GM21526 (cell line): ENCODE measurements at regions not wholly inside any gene's neighbourhood (a gene's known extent, or its start where the extent isn't known, plus 50 kb on each side); places are given as distances from the start of the nearest gene placed in this dataset.
"Not testable (repeated sequence)": the region's sequence is repeated elsewhere in the genome, so short reads cannot be mapped to it uniquely, and the experiment has no call there.

Source experiments
- ATAC-seq: cut with Tn5 transposase; IDR thresholded peaks from one replicate; pipeline ENCODE4 v1.9.1; 2021; ENCODE audit warnings: moderate library complexity; ENCODE audit not compliant: unreplicated experiment, low FRiP score

DNA sequence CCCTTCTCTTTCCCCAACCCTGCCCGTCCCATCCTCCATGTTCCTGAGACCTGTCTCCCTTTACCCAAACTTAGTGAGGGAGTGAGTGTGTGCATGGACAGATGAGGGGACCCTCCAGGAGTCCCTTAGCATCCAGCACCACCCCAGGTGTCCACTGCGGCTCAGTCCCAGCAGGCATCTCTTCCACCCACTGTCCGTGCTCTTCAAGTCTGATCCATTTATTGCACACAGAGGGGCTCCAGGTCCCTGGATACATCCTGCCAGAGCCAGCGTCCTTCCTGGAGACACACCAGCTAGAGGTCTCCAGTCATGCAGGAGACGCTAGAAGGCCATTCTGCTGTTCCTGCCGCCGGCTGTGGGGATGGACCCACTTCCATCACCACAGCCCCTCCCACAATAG, 239.2 kb downstream of the ADGRD1 start:
- no peak for ATAC-seq

DNA sequence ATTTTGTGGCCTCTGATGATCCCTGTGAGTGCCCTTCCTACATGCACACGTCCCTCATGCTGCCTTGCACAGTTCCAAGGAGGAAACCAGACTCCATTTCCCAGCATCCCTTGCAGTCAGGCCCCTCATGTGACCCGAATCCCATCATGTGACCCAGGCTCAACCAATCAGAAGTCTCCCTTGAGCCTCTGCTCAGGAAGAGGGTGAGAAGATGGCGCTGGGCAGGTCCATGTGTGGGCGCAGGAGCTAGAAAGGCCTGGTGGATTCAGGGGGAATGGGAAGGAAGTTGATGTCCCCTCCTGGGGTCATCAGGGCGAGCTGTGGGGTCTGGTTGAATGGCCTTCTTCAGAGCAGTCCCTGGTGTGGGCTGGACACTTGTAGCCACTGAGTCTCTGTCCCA, 240.5 kb downstream of the ADGRD1 start:
- no peak for ATAC-seq

DNA sequence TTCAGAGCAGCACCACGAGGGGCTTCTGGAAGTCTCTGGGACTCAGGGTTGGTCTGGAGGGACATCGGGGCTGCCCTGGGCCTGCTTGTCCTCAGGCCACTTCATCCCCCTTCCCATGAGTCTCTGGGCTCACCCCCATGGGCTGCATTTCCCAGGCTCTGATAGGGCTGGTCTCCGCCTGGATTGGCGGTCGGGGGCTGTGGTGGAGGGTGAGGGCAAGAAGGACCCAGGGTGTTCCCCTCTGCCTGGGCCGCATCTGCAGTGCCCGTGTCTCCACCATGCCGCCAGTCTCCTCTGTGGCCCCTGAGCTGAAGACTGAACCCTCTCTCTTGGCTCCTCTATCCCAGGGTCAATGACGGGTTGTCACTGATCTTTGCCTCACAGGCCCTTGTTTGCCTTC, 242.1 kb downstream of the ADGRD1 start:
- no peak for ATAC-seq

DNA sequence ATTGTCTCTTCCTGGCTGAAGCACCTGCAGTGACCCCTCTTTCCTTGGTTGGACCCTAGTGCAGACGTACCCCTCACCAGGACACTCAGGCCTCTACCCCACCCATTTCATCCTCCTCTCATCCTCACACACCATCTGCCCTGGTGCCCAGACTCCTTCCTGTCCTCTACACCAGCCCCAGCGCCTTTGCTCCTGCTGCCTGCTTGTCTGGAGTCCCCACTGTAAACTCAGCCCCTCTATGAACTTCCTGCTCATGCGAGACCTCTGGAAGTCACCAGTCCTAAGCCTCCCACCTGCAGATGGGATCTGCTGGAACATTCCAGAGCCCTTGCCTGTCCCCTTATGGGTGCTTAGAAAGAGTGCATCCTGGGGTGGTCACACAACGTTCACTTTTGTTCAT, 242.5 kb downstream of the ADGRD1 start:
- ATAC-seq: no peak

DNA sequence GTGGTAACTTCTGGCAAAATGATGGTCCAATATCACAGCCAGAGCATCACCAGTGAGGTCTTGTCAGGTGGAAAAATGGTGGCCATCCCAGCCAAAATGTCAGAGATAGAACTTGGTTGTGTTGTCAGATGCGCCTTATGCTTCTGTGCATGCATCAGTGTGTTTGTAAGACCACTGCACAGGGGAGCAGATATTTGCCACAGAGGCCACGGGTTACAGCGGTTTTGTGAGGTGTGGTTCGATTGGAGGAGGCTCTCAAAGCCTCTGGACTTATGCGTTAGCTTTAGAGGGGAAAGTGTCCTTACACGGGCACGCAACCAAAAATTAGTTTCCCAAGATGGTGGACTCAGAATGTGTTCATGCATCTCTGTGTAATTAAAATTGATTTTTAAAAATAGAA, 243.8 kb downstream of the ADGRD1 start:
- ATAC-seq: no peak

DNA sequence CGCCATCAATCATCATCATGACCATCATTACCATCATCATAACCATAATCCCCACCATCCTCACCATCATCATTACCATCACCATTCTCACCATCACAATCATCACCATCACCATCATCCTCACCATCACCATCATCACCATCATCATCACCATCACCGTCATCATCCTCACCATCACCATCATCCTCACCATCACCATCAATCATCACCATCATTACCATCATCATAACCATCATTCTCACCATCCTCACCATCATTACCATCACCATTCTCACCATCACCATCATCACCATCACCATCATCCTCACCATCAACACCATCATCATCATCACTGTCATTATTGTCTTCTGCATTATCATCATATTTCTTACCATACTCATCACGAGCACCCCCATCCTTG, 245.5 kb downstream of the ADGRD1 start:
- ATAC-seq: no peak

DNA sequence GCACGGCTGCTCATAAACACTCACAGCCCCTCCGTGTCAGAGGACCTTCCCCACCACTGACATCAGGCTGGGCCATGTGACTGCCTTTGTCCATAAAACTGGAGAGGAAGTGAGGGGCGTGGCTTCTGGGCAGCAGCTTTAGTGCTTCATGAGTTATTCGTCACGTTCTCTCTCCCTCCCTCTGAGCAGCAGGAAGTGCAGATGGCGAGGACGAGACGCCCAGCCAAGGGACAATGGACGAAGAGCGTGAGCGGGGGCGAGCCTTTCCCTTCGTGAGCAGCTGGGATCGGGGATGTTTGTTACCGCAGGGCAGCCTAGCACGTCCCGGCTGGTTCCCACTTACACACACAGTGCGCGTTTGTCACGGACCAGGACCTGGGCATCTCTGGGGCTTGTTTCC, 248.2 kb downstream of the ADGRD1 start:
- not testable (repeated sequence) for ATAC-seq

DNA sequence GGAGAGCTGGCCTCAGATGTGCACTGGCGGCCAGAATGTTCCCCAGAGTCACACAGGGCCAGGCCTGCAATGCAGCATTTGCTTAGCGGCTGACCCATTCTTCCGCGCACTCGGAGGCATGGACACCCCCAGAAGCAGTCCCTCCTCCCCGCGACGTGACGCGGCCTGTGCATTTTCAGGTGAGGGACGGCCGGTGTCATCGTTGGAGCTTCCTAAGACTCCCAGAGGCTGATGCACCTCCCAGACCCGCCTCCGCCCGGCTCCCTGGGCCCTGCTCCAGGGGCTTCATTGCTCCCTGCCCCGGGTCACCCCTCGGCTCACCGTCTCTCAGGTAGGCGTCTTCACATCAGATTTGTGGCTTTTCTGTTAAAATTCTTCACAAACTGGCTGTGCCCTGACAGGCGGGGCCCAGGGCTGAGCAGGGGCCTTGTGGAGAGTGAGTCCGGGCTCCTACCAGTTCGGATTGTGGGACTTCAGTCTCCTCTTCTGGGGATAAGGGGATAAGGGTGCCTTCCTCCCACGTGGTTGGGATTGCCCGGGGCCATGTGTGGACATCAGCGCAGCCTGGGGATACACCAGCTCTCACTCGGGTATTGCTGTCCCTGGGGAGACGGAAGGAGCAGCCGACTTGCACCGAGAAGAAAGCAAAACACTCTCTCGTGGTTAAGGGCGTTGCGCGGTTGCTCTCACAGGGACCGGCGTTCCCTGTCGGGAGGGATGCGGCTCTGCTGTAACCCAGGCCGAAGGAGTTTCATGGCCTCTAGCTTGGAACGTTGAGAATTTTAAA, 249.1 kb downstream of the ADGRD1 start:
- ATAC-seq: no peak

DNA sequence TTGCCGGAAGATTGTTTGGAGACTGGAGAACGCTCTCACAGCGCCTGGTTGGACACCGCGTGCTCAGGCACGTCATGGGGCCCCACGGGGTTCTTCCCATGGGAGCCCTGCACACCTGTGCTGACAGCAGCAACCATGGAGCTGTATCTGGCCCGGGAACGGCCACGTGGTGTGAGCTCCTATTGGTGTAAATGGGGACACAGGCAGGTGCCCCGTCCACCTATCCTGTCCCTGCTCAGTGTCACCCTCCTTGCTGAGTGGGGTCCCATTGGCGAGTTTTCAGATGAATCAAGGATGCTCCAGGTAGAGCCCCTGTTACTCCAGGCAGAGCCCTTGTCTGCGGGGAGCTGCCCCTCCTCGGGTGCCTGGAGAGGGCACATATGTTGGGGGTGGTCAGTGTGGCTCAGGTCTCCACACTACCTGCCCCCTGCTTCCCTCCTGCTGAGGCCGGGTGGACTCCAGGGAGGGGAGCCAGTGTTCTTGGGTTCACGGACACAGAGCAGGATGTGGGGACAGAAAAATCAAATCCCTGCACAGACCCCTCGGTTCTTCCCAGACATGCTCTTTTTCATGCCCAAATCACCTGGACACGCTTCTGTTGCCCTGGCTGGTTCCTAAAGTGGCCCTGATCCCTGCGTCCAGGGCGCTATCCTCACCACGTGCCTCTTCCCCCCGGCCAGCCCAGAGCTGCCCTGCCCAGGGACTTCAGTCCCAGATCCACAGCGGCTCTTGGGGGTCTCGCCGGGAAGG, 250.1 kb downstream of the ADGRD1 start:
- no peak for ATAC-seq

DNA sequence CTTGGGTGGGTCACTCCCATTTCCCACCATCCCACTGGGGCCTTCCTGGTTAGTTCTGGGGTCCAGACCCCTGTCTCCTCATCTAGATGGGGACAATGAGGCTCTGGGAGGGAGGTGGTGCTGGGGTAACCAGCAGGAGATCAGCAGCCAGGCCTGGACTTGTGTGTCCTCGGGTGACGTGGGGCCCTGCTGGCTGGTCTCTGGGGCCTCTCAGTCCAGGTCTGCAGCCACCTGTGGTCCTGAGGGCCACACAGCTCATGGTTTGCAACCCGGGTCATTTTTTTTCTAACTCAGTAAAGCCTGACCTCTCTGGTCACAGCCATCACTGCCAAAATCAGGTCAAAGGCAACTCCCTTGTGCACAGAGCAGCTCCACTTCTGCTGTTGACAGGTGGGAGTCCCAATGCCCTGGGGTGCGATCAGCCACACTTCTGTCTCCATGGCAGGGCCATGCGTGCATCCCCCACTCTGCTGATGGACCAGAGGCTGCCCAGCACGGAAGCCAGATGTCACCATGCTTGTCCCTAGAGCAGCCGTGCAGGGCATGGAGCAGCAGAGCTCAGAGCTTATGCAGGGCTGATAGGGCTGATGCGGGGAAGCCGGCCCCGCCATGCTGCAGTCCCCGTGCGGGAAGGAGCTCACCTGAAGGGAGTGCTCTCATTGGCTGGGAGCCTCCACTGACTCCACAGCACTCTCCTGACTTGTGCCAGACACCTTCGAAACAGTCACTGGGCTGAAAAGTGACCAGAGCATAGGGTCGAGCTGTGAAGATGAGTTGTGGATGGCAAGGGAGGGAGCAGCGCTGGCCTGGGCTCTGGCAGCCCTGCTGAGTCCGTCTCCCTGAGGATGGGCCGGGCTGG, 250.9 kb downstream of the ADGRD1 start:
- ATAC-seq: no peak

DNA sequence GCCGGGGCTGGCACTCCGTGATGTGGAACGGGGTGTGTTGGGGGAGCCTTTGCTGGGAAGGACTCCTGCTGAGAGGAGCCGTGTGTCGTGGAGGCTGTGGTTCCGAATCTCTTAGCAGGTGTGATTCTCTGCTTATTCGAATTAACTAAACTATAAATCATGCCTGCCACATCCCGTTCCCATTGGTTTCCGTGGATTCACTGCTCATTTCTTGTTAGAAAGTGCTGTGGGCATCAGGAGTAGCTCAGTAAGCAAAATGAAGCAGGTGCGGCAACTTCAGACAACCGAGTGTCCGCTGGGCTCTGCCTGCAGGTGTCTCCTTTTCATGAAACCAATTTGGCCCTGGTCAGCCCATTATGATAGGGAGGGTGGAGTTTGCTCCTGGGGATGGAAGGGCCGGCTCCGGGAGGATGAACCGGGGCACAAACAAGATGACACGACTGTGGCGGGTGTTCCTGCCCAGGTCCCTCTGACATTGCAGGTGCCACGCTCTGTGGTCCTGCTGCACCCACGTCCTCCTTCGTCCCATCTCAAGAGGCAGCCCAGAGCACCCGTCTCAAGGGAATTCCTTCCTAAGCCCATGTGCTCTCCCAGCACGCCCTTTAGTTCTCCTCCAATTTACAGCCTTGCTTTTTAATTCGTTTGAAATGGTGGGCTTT, 251.7 kb downstream of the ADGRD1 start:
- not testable (repeated sequence) for ATAC-seq

DNA sequence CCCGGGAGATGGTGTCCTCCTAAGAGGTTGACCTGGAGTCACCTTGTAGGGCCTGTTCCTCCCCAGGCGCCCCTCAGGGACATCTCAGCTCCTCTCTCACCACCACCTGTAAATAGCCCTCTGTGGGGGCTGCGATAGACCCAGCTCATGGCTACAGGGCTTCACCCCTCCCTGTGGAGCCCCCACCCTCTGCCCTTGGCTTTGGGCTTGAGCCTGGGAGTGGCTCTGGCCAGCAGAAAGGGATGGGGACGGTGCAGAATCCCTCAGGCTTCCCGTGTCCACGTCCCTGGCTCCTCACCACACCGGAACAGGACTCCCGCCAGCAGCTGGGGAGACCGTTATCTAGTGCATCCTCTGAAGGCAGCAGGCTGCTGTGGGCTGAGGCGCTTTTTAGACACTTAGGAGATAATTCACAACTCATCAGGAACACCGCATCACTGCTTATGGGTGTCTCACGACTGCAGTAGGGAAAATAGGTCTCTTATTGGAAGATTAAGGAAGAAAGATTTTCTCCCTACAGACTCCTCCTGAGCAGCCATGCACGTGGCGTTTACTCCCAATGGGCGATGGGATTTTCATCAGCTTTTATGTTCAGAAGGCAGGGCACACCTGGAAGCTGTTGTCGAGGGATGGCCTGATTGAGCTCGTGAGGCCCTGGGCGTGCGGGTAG, 253.1 kb downstream of the ADGRD1 start:
- not testable (repeated sequence) for ATAC-seq

DNA sequence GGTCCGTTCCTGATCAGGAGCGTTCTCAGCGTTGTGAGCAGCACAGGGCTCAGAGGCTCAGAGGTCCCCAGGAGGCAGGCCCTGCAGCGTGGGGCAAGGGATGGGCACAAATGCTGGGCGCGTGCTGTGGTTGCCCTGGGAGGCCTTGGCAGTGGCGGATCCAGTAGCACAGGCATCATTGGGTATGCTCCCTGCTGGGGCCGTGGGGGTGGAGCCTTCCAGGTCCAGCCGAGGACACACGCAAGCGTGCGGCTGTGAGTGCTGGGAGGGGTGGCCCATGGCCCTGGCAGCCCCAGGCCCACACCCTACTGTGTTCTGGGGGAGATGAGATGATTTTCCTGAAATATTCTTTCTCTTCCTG, 253.6 kb downstream of the ADGRD1 start:
- not testable (repeated sequence) for ATAC-seq

DNA sequence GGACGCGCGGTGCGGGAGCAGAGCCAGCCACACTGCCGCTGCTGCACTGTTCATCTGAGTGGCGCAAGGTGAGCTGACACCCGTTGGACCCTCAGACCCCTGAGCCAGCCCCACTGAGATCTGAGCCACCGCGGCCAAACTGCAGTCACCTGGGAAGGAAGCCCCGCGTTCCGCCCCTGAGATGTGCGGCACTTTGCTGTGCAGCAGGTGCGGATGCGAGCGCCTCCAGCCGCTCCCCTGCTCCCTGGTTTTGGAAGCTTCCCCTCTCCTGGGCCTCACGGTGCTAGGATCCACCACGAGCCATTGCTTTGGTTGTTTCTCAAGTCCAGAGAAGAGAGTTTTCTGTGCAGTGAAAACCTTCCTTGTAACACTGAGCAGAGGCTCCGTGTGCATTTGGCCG, 254.1 kb downstream of the ADGRD1 start:
- ATAC-seq: not testable (repeated sequence)

DNA sequence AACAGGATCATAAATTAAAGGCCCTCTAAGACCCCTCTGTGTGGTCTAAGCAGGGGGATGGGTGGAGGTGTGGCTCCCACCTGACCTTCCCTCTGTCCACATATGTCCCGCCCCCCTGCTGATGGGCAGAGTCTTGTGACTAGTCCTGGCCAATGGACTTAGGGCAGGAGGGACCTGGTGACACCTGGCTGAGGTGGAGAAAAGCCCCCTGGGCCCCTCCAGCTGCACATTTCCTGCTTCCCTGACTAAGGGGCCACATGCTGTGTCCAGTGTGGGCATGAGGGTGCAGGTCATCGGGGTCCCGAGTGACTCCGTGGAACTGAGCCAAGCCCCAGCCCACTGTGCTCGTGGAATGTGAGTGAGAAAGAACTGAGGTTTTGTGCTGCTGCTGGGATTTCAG, 254.7 kb downstream of the ADGRD1 start:
- ATAC-seq: no peak

DNA sequence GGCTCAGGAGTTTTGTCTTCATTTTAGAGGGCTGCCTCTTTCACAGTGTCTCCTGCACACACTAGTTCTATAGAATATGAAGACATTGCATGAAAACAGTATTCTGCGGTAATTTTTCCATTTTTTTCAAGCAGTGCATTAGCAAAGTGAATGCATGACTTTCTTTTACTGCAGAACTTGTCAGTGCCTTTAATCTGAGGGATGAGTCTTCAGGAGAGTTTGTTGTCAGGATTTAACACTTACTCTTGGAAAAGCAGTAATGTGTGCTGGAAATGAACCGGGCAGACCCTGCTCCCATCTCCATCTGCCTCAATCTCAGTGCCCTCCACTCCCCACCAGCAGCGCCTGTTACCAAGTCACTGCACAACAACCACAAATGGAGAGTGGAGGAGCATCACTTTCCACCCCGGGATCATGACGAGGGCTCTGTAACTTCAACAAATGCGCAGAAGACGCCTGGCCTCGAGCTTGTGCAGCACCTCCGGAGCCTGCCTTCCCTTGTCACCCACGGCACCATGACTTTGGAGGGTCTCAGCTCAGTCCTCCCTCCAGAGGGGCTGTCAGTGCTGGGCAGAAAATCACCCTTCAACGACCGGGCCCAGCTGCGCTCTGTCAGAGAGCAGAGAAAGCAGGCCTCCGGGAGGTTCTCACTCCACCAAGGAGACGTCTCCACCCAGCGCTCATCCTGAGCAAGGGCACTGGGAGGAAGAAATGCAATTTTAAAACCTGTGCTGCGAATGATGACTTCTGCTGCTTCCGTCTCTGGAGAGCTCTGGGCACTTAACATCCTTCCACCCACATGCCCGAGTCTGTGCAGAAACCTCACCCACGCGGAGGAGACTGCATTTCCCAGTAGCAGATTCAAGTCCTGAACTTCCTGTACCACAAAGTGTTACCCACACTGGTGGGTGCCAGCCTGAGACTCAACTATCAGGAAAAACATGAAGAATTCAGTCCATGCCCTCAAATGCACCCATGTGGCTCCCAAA, 255.7 kb downstream of the ADGRD1 start:
- ATAC-seq: no peak

DNA sequence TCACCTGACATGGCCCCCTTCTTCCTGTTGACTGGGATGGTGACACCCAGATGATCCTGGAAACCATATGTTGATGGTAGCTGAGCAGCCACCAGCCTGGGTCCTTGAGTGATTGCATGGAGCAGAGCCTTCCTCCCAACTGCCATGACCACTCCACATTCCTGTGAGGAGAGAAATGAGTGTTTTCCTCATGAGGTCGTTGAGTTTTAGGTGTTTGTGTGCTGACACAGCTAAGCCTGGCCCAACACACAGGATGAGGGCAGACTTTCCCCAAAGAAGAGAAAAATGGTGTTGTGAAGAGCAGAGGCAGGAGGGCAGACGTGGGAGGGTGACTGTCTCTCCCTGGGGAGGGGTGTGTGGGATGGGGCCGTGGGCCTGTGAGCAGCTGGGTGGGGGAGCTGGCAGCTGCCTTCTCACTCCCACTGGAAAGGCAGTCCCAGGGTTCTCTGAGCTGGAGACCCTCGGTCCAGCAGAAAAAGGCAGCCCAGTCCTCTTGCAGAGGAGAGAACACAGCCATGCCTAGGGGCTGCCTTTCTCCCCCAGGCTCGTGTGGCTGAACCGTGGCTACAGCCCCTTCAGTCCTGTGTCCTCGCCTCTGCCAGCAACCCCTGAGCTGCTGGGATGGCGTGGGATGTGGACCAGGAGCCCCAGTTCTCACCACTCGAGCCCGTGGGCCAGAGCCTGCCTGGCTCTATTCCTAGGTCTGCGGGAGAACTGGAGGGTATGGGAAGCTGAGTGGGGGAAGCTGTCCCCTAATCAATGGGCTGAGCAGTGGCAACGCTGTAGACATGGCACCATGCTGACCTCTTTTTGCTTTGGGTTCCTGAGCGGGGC, 257.0 kb downstream of the ADGRD1 start:
- no peak for ATAC-seq

DNA sequence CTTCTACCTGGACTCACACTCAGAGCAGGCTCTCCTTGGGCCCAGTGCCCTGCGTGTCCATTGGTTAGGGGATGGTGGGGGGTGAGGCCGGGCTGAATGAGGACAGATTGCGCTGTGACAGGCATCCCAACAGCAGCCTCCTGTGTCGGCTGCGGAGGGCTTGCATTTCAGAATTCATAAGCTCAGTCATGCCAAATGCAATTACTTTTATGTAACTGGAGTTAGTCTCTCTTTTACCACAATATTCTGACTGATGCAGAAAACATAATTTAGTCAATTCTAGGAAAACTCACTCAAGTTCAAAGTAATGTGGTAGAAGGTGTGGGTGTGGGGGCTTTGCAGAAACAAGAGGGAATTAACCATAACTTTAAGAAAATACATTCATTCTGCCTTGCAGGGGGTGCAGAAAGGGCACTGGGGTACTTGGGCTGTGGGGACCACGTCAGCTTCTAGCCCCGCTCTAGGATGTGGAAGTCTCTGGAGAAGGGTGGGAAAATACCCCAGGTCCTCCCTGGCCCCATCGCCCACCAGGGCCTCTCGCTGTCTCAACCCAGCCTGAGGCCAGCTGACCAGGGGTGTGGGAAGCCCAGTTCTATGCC, 257.7 kb downstream of the ADGRD1 start:
- no peak for ATAC-seq
